Activated B cell treated with CpG ODN at 0.5 μM for 24 hours (primary cell): ENCODE measurements at regions not wholly inside any gene's neighbourhood (a gene's known extent, or its start where the extent isn't known, plus 50 kb on each side); places are given as distances from the start of the nearest gene placed in this dataset.

Experiments
- ATAC-seq: fragments of 200-7000 bp; cut with Tn5 transposase; one replicate; pipeline ENCODE4 v1.10.0; 2021; ENCODE audit warnings: low read depth, mild to moderate bottlenecking, moderate library complexity
- CTCF ChIA-PET: fragments of 350-600 bp; sonication (Branson Sonifier 250); formaldehyde crosslinking; loops from one replicate; lab custom pipeline; 2021; ENCODE audit warnings: antibody characterized with exemption; lab: Charles Lee
- POLR2A ChIA-PET: fragments of 350-600 bp; sonication (Branson Sonifier 250); formaldehyde crosslinking; loops from one replicate; lab custom pipeline; 2021; ENCODE audit warnings: antibody characterized with exemption; lab: Charles Lee
- DNase-seq: peaks from one replicate; pipeline ENCODE4 v3.0.0; 2022
- H3K27ac Mint-ChIP-seq: one replicate; pipeline ENCODE4 v1.8.0; 2020; ENCODE audit warnings: mixed read lengths
- H3K27me3 Mint-ChIP-seq: one replicate; pipeline ENCODE4 v1.8.0; 2021; ENCODE audit warnings: mixed read lengths
- H3K36me3 Mint-ChIP-seq: one replicate; pipeline ENCODE4 v1.8.0; 2021; ENCODE audit warnings: low read depth, mixed read lengths
- H3K4me1 Mint-ChIP-seq: one replicate; pipeline ENCODE4 v1.8.0; 2021; ENCODE audit warnings: mixed read lengths
- H3K4me3 Mint-ChIP-seq: one replicate; pipeline ENCODE4 v1.8.0; 2020; ENCODE audit warnings: mild to moderate bottlenecking, mixed read lengths
- H3K9me3 Mint-ChIP-seq: one replicate; pipeline ENCODE4 v1.8.0; 2020; ENCODE audit warnings: mixed read lengths
- CTCF ChIP-seq: fragments of 200-600 bp; IDR thresholded peaks from one replicate; pipeline ENCODE4 v1.8.0; 2022; ENCODE audit warnings: antibody characterized with exemption, mild to moderate bottlenecking
- intact Hi-C: fragments of 100-400 bp; cut with micrococcal nuclease; formaldehyde crosslinking; loops from one replicate; pipeline ENCODE4 v1.15.1; 2024

GRCh38 chr15:53400986-53401385 lies 358.5 kb downstream of the WDR72 start:
- no peaks in the 10 kb centered on the region for H3K36me3 Mint-ChIP-seq
- H3K4me3 Mint-ChIP-seq = no peak overlapping the region
- ChIA-PET POLR2A (no interaction called here), CTCF (no interaction called here)
- H3K9me3 Mint-ChIP-seq = no peaks in the 10 kb centered on the region
- no peak for TF ChIP-seq CTCF
- H3K27me3 Mint-ChIP-seq = no peaks in the 10 kb centered on the region
- no peak for DNase-seq
- ATAC-seq = no peak
- intact Hi-C loops = no loop called here
- no peak overlapping the region for H3K27ac Mint-ChIP-seq
- no peaks in the 10 kb centered on the region for H3K4me1 Mint-ChIP-seq

- Mint-ChIP-seq H3K36me3 (no peaks in the 10 kb centered on the region), H3K4me1 (no peaks in the 10 kb centered on the region), H3K4me3 (no peak overlapping the region), H3K9me3 (no peaks in the 10 kb centered on the region), H3K27me3 (no peaks in the 10 kb centered on the region), H3K27ac (no peak overlapping the region)
- TF ChIP-seq CTCF = no peak
- POLR2A ChIA-PET = no interaction called here
- no peak for ATAC-seq
- no peak for DNase-seq
- intact Hi-C loops = no loop called here
- CTCF ChIA-PET = no interaction called here
Observed at GRCh38 chr15:53397041-53397616, 362.3 kb downstream of the WDR72 start.

- Mint-ChIP-seq H3K27me3 (no peaks in the 10 kb centered on the region), H3K27ac (no peak overlapping the region), H3K9me3 (no peaks in the 10 kb centered on the region), H3K36me3 (no peaks in the 10 kb centered on the region), H3K4me3 (no peak overlapping the region), H3K4me1 (no peaks in the 10 kb centered on the region)
- DNase-seq (no peak), ATAC-seq (no peak)
- intact Hi-C loops = no loop called here
- no peak for TF ChIP-seq CTCF
- ChIA-PET POLR2A (no interaction called here), CTCF (no interaction called here)
Observed at GRCh38 chr15:53395871-53396270, 363.6 kb downstream of the WDR72 start.

DNA sequence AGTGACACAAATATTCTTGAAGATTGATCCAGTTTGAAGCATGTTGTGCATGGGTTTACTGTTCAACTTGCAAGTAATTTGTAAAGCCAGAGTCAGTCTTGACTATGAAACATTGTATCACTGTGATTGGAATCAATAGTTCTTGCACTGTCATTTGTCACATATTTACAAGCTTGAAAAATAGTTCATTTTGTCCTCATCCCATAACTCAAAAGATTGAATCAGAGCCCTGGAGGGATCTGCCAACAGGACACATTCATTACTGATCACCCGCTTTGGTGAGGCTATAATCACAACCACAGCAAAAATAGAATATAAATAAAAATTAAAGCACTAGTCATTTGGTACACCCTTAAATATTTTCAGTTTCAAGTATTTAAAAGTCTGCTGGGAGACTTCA lies 368.9 kb downstream of the WDR72 start:
- H3K27ac Mint-ChIP-seq = no peak overlapping the region
- CTCF ChIA-PET = no interaction called here
- H3K4me1 Mint-ChIP-seq = no peaks in the 10 kb centered on the region
- no peaks in the 10 kb centered on the region for H3K36me3 Mint-ChIP-seq
- DNase-seq (no peak), ATAC-seq (no peak)
- intact Hi-C loops = no loop called here
- no peaks in the 10 kb centered on the region for H3K9me3 Mint-ChIP-seq
- H3K27me3 Mint-ChIP-seq = no peaks in the 10 kb centered on the region
- no peak for TF ChIP-seq CTCF
- POLR2A ChIA-PET = no interaction called here
- no peak overlapping the region for H3K4me3 Mint-ChIP-seq

DNA sequence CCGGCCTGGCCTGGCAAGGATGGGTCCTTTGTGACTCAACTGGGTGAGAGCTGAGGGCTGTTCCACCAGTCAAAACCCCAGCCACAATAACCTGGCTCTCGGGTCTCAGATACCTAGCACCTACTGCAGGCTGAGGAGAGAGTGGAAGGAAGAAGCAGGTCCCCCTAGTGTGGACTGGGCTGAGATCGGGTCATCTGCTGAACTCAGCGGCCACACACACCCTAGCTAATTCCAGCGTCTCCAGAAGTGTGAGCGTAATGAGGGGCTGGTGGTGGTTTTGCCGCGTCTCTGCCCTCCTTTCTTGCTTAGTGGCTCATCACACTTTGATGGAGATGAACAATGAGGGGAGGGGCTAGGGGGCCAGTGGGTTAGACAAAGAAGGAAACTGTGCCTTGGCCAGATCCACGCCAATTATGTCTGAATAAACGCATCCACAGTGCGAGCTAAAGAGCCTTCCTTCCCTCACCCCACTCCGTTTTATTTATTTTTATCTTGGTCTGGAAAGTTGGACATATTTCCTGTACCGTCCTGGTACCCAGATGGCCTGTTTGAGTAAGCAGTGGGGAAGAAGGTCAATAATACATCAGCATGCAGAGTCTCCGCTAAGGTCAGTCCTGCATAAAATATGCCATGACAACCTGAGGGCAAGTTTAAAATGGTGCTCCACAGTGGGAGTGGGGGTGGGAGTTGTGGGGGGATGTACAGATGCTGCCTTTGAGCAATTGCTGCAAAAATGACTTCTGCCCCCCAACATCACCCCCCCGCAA lies 370.0 kb downstream of the WDR72 start:
- Mint-ChIP-seq H3K36me3 (no peaks in the 10 kb centered on the region), H3K4me1 (no peaks in the 10 kb centered on the region), H3K27ac (no peak overlapping the region), H3K9me3 (no peaks in the 10 kb centered on the region), H3K4me3 (no peak overlapping the region), H3K27me3 (no peaks in the 10 kb centered on the region)
- no peak for DNase-seq
- ChIA-PET CTCF (no interaction called here), POLR2A (no interaction called here)
- ATAC-seq = no peak
- TF ChIP-seq CTCF = no peak
- intact Hi-C loops = no loop called here
